Activated CD8-positive, alpha-beta memory T cell treated with anti-CD3 and anti-CD28 coated beads for 24 hours (primary cell): ENCODE measurements at regions not wholly inside any gene's neighbourhood (a gene's known extent, or its start where the extent isn't known, plus 50 kb on each side); places are given as distances from the start of the nearest gene placed in this dataset.

Experiments
- DNase-seq: peaks from one replicate; pipeline ENCODE4 v3.0.0-alpha.2; 2020

DNA sequence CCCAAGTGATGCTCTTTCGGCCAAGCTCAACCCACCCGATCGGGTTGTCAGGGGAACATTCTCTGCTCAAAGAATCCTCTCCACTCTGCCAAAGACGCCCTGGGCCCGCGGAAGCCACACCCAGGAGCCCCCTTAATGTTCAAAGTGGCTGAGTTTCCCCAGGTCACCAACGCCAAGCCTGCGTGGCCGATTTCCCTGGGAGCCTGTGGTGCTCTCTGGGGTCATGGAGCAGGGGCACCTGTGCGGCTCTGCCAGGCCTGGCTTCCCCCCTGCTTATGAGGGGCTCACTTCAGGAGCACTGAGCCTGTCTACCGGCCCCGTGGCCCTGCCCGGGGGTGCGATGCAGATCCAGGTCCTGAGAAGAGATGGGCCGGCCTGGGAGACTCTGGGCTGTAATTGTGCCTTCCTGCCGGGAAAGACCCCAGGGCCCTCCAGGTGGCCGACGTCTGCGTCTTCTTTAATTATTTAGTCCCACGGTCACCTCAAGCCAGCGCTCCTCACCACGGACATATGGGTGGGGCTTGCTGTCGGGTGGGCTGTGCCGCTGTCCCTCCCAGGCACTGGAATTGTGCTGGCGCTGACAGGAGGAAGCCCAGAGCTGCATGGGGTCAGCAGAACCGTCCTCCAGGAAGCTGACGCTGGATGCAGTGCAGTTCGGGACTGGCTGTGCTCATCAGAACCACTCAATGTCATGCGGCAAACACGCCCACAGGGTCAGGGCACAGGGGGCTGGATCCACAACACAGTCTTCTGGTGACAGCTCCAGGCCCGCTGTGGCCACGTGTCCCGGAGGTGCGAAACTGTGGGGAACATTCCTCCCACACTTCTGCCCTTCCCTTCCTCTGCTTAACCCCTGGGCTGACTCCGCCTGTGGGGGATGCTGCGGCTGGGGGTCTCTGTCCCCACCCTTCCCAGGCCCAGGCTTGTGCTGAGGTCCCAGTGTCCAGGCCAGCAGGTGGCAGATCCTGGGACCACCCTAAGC lies 267.6 kb upstream of the SFSWAP start:
- DNase-seq: no peak

DNA sequence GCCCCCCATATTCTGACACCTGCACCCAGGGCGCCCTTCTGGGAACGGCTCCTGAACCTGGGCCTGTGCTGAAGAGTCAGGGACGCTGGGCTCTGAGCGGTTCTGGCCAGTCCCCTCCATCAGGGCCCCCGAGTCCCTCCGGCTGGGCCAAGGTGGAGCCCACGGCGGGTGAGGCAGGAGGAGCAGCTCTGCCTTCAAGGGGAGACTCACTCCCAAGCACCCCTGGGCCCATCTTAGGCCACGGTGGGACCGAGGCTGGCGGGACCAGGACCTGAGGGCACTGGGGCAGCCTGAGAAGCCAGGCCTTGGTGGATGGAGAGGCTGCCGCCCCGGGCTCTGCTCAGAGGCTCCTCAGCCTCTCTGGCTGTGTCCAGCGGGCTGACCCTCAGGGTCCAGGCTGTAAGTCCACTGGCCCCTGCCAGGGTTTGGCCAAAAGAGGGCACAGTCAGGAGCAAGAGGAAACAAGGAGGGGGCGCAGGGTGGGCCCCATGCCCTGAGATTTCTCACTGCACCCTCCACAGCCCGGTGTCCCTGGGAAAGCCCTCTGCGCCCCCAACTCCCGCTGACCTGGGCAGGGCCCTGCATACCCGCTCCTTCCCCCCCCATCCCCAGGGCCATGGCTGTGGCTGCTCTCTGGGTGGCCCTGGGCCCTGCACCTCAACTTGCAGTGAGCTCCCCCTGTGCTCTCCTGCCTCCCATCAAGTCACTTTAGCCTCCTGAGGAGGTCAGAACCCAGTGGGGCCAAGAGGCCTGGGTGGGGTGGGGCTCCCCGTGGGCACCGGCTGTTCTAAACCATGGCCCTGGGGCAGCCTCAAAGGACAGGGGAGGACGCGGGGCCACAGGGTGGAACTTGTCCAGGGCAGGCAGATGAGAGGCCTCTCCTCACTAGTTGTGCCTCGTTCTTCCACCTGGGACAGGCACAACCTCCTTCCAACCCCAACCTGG lies 266.4 kb upstream of the SFSWAP start:
- peak; percentile 30 for DNase-seq

DNA sequence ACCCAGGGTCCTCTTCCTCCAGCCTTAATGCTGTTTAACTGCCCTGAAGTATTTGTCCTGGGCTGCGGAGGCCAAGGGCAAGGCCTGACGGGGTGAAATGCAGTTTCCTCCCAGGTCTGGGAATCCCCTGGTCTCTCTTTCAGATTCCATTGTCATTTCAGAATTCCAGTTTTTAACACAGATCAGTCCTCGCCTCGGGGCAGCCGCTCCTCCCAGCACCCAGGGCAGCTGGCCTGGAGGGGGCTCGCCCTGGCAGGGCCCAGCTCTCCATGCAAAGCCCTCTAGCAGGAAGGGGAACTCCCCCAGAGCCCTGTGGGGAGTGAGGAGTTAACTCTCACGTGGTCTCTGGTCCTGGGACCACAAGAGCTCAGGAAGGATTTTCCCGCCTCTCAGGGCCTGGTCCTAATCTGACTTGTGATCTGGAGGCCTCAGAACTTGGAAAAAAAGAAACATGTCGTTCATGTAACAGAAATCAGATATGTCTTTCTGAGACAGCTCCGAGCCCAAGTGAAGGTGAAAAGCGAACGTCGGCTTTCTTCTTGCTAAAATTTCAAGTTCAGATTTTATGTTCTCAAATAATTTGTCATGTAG lies 265.6 kb upstream of the SFSWAP start:
- peak; percentile 24 for DNase-seq

DNA sequence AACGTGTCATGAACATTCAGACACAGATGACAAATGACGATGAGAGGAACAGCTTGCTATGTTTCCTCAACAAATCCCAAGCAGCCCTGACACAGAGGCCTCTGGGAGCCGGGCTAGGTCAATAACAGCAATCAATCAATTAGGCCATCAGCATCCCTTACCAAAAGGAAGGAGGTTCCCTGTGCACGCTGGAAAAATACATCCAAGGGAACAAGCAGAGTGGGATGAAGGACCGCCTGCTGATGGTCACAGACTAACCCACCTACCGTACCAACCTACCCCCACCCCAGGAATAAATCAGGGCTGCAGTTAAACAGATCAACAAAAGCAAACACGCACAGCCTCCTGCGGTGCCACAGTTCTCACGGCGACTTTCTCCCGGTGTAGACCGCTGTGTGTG lies 265.1 kb upstream of the SFSWAP start:
- DNase-seq: peak; percentile 21

DNA sequence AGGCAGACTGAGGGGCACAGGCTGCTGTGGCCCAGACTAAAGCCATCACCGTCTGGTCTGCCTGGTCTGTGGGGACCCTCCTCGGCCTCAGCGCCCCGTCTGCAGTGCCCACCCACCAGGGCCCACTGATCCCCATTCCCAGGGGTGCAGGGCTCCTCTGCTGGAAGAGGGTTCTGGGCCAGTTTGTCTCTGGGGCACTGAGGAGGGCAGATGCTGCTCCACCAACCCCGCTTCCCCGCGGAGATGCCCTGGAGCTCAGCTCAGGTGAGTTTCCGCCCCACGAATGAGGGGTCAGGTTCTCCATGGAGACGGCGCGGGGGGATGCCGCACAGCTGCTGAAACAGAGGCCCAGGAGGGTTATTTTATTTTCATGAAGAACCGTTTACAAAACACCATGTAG lies 263.3 kb upstream of the SFSWAP start:
- DNase-seq: peak; percentile 32

DNA sequence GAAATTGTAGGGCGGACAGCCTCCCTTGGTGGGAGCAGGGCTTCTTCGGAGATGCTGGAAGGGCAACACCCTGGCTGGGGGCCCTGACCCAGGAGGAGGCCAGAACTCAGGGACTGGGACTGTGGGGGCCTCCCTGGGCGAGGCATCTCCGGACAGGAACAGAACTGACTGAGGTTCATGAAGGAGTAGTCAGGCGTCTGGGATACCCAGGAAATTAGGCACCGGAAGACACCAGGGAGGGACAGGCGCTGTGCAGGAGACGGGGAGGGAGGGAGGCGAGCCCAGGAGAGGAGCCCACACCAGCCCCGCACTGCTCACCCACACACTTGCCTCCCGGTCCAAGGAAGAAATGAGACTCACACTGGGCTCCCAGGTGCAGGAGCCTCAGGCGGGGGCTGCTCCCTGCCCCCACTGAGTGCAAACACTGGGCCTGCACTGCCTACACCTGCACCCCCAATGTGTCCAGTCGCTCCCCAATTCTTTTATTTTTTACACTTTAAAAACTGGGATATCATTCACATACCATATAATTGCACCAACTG lies 262.6 kb upstream of the SFSWAP start:
- DNase-seq: peak; percentile 19

DNA sequence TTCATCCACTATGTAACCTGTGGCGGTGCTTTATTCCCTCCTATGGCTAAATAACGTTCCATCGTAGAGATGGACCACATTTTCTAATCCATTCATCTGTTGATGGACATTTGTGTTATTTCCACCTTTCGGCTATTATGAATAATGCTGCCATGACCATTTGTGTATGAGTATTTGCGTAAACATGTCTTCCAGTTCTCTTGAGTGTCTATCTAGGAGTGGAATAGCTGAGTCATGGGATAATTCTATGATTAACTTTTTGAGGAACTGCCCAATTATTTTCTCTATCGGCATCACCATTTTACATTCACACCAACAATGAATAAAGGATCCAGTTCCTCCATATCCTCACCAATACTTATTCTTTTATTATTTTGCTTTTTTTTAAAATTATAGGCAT lies 261.9 kb upstream of the SFSWAP start:
- DNase-seq: no peak

DNA sequence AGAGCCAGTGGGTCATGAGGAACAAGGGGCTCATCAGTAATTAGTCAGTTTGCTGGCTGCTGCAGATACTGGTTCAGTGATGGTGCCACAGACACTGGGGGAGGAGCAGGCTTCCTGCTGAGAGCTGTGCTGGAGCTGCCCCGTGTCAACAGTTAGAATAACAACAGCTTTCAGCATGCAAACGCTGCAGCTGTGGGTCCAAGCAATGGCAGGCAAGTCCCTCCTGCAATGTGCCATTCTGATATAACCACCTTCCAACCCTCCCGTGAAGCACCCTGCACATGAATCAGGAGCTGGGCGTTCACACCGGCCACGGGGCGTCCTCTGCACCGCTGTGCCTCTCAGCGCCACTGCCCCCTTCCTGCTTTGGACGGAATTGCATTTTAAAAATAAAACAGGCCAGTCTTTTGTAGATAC lies 258.4 kb upstream of the SFSWAP start:
- no peak for DNase-seq

DNA sequence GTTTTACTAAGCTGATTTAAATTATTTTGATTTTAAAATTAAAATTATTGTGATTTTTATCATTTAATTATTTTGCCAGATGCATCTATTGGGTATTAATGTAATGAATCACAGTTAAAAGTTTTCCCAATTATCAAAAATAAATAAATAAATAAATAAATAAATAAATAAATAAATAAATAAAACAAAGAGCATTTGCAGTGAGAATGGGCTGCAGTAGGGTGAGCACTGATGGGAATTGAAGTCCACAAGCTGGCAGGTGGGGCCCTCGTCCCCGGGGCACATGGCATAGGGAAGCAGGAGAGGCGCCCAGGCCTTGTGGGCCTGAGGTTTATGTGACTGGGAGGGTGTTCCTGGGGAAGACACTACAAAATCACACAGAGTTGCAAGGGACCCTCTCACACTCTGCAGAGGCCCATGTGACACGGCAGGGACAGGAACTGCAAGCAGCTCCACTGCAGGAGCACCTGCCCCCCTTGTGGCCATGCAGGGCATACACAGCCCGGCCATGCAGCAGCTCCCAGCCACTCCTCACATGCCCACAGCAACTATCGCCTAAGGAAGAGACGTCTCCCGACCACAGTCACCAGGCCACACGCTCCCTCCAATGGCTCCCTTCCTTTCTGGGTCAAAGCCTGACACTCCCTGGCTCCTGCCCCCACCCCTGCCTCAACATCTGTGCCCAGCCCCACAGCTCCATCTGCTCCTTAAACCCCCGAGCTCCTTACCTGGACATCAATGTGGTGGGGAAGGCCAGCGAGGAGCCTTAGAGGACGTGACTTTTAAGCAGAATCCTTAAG lies 256.3 kb upstream of the SFSWAP start:
- no peak for DNase-seq

DNA sequence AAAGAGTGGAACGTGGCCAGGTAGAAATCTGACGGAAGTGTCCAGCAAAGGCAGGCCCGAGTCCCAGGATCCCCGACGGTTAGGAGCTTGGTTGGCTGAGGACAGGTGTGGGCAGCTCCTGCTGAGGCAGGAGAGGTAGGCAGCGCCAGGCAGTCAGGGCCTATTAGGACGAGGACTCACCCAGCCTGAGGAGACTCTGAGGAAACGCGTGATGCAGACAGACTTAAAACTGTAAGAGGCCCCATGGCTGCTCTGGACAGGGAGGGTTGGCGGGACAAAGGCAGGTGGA lies 255.7 kb upstream of the SFSWAP start:
- no peak for DNase-seq

DNA sequence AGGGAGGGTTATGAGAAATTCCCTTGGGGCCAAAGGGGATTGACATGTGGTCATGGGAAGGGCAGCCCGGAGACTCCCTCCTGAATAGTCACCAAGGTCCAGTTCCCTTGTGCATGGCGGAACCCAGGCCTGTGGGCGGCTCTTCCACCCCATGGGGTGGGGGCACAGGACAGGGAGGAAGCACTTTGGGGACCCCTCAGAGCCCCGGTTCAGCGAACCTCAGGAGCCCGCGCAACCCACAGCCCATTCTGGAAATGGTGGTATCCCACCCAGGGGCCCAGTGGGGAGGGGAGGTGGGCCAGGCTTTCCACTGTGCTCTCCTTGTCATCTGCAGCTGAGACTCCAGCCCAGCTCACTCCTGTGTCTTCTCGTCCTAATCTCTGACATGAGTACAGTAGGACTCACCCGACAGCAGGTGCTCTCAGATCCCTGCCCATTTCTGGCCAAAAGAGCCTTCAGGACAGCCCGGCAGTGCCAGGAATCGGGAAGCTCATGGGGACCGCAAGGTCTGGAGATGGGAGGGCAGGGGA lies 255.2 kb upstream of the SFSWAP start:
- no peak for DNase-seq

DNA sequence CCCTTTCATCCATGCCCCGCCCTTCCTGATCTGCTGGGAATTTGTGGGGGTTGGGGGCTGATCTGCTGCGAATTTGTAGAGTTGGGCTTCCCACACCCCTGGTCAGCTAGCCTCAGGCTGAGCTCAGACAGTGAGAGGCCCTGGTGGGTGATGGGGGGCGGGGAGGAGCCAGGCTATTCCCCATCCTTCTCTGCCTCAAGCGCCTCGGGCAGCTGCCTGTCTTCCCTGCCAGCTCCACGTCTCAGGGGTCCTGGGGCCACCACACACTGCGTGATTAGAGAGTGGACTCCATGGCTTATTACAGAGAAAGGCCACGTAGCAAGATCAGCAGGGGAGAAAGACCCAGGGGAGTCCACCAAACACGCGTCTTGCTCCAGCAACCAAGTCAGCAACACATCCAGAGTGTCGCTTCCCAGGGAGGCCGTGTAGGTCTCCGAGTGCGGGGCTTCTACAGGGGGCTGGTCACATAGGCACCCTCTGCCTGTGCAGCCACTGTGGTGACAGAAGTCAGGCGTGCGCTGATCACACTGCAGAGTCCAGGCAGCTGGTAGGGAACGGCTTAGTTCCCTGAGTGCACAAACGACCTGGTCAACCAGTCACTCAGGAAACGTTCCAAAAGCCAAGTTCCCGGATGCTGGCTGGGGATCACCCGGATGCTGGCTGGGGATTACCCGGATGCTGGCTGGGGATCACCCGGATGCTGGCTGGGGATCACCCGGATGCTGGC lies 254.4 kb upstream of the SFSWAP start:
- DNase-seq: peak; percentile 47

DNA sequence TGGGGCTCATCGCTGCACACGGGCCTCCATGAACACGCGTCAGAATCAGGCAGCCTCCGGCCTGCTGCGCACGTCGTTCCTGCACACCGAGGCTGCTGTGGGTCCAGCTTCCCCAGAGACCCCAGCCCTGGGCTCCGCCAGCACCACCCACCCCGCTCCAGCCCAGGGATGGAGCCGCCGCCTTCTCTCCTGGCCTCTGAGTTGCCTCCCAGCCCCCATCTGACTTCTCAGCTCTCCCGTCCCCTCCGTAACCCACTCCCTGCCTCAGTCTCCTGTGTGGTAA lies 253.9 kb upstream of the SFSWAP start:
- DNase-seq: peak; percentile 21

DNA sequence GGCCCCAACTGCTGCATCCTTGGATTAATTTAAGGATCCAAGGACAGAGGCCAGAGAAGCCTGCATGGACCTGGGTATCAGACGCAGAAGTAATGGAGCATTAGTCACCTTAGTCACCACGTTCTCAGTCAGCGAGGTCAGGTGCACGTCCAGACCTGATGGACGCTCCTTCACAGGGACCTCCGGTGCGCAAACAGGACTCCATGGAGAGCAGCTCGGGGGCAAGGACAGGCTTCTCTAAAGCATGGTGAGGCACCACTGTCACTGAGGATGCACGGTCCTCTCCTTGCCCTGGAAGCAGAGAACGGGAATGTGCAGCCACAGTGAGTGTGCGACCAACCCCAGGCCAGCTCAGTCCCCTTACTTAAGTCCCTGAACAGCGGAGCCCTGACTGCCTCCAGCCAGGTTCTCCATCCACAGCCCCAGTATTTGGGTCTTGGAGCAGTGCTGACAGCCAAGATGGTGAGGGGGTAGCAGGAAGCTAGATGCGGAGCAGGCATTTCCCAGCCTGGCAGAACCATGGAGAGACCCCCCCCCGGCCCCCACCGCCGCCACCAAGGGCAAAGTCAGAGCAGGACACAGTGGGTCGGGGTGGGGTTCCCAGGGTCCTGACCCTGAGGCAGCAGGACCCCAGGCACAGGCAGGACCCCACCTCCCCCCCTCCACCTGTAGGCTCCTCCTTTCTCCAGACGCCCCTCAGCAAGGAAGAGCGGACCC lies 253.4 kb upstream of the SFSWAP start:
- peak; percentile 28 for DNase-seq

DNA sequence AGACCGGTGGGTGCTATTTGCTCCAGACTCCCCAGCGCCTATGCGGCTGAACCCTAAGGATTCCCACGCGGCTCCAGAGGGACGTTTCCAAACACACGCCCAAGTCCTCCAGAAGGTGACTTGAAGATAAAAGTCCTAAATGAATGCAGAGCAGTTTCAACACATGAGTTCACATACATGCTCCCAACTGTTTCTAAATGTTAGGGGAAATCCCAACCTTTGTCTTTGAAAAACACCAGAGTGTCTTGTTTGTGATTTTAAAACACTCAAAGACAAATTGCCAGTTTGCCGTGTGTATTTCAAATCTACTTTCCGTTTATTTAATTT lies 252.9 kb upstream of the SFSWAP start:
- no peak for DNase-seq

DNA sequence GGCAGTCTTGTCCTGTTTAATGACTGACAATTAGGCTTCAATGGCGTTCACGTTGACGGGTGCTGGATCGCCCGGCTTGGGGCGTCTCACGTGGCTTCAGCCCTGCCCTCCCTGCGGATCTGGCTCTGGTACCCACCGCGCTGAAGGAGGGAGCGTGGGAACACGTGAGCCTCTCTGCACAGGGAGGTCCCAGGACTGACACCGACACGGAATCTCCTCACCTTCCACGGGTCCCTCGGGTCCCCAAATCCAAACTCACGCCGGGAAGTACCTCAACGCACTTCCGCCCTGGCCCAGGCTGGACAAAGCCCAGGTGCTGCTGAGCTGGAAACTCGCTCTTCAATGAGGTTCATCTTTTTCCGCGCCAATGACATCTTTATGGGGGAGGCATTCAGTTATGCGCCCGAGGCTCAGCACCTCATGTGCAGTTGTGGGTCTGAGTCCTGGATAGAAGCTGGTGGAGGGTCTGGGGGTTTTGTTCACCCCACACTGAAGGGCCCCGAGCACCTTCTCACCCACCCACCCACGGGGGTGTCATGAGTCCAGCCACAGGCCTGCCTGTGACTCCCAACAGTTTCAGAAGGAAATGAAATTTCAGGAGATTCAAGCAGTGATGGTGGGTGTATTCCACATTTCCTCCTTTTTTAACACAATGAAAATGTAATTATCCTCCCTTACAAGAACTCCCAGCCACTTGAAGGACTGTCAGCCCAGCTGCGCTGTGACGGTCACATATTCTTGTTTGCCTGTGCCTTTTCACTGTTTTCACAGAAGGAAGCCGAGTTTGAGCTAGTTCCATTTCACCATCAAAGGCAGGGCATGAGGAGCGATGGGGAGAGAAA lies 251.7 kb upstream of the SFSWAP start:
- DNase-seq: no peak

DNA sequence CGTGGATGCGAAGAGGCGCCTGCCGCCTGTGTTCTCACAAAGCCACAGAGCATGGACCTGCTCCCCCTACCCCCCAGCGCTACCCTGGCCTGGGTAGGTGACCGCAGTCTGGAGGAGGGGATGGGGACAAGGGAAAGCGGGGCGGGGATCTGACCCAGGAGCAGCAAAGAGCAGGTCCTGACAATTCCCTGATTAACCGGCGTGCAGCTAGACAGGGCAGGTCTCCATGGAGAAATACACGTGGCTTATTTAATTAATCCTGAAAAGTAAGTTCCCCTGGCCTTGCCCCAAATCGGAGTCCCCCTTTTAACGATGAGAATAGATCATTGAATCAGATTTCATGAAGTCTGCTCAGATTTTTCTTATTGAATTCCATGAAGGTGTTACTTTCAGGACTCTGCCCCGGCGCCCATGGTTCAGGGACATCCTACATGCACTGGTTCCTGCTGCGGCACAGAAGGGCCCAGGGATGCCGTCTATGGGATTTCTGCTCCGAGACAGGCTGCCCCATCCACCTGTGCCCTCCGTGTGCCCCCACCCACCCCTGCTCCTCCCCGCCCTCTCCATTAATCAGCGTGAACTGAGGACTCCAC lies 251.0 kb upstream of the SFSWAP start:
- DNase-seq: peak; percentile 28

DNA sequence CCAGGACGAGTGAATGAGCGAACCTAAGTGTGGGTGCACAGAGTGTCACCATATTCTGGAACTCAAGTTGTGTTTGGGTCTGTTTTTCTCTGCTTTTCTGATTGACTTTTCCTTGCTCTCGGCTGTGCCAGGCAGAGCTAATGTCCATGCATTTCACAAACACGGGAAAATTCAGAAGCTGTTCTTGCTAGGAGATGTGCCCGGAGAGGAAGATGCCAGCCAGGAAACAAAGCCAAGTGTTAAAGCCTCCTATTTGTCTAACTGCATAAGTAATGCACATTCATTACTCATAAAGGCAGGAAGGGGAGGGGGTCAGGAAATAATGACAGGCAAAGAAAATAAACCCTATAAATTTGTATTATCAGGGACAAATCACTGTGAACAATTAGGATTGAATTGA lies 250.4 kb upstream of the SFSWAP start:
- DNase-seq: no peak

DNA sequence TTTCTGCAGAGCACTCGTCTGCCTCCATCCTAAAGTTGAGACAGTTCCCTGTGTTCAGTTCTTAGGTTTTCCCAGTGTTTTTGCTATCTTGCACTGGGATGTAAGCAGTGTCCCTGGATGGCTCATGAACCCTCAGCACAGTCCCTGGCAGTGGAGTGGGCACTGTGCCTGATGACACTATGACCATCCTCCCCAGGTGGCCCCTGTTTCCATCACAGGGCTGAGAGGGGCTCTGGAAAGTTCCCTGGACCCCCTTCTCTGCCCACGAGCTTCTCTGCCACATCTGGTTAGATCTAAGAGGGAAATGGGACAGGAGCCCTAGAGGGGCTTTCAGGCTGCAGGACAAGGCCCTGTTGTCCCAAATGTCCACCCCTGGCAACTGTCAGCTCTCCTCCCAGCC lies 249.8 kb upstream of the SFSWAP start:
- peak; percentile 24 for DNase-seq

DNA sequence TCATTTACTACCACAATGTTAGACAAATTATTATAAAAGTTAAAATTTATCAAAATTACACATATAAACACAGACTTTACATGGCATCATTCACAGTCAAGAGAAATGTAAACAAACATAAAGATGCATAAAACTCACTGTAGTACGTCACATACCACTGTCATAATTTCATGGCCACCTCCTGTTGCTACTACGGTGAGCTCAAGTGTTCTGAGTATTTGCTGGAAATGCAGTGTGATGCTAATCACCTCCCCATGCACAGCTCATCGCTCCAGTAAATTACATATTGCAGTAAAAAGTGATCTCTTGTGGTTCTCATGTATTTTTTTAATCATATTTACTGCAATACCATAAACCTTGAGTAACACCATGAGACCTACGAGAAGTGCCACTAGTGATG lies 247.7 kb upstream of the SFSWAP start:
- DNase-seq: no peak
